ENCODE measurements at regions not wholly inside any gene's neighbourhood (a gene's known extent, or its start where the extent isn't known, plus 50 kb on each side); places are given as distances from the start of the nearest gene placed in this dataset.

- ChIA-PET RAD21 (ENCODE audit: unreplicated experiment) (interaction anchor here (2.8 kb wide), 1 partner anchor 60 kb away, joined by 23 read pairs; no protein-coding TSS in a partner anchor), POLR2A (no interaction called here), SMC1A (ENCODE audit: uncharacterized antibody, unreplicated experiment) (interaction anchor here (0.7 to 3.9 kb wide), 2 partner anchors 50 to 60 kb away, joined by 3 to 22 read pairs; no protein-coding TSS in a partner anchor), CTCF (interaction anchor here (1.1 to 5.0 kb wide), 7 partner anchors 9 to 62 kb away, joined by 3 to 34 read pairs (median 16); no protein-coding TSS in a partner anchor)
- Histone ChIP-seq H3K79me2 (ENCODE audit: control insufficient read depth, insufficient read depth, low read length) (no peaks in the 10 kb centered on the region), H3K9me3 (replicated peaks; ENCODE audit: control insufficient read depth, insufficient read depth, low read length) (no peaks in the 10 kb centered on the region), H3K4me3 (no peak overlapping the region), H2AFZ (ENCODE audit: control insufficient read depth, low read depth, low read length) (no peak overlapping the region), H3K9ac (ENCODE audit: control insufficient read depth, insufficient read depth, low read length) (no peak overlapping the region), H3K4me1 (ENCODE audit: control insufficient read depth, insufficient read depth, low read length) (no peaks in the 10 kb centered on the region), H3K36me3 (ENCODE audit: control insufficient read depth in 2 of 2, insufficient read depth in 2 of 2, low read length in 1 of 2) (no peaks in the 10 kb centered on the region), H3K27me3 (replicated peaks in 1 of 2; ENCODE audit: control insufficient read depth in 2 of 2, insufficient read depth in 2 of 2, low read length in 1 of 2) (peaks cover 3 to 5% of the 10 kb centered on the region in 2 experiments), H4K20me1 (ENCODE audit: control insufficient read depth, insufficient read depth) (no peaks in the 10 kb centered on the region; the same call in 1 of the 2 replicates), H3K4me2 (ENCODE audit: control insufficient read depth, insufficient read depth) (no peak overlapping the region), H3K27ac (ENCODE audit: control insufficient read depth, insufficient read depth) (no peak overlapping the region)
- WGBS (ENCODE audit: insufficient coverage, insufficient replicate concordance, low lambda C conversion rate, missing lambda C conversion rate) = 1% methylated on average over 7 of the region's 7 CpGs
- in situ Hi-C loops (cut with MboI) = no loop called here
- no peak for ATAC-seq
- BruUV-seq (replicated peaks) = no TSS peak
- no peak for TF ChIP-seq POLR2AphosphoS2 (IDR thresholded peaks at IDR 0.05; ENCODE audit: low read depth, low read length)
- TF ChIP-seq RAD51 (IDR thresholded peaks at IDR 0.05) = no peak
- TF ChIP-seq ELK1 (IDR thresholded peaks at IDR 0.05; ENCODE audit: low read depth, low read length) = no peak
- TF ChIP-seq MXI1 (IDR thresholded peaks at IDR 0.05; ENCODE audit: low read depth, low read length) = no peak
- TF ChIP-seq, protein P1, sequence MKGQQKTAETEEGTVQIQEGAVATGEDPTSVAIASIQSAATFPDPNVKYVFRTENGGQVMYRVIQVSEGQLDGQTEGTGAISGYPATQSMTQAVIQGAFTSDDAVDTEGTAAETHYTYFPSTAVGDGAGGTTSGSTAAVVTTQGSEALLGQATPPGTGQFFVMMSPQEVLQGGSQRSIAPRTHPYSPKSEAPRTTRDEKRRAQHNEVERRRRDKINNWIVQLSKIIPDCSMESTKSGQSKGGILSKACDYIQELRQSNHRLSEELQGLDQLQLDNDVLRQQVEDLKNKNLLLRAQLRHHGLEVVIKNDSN (IDR thresholded peaks at IDR 0.05; ENCODE audit: borderline replicate concordance, extremely low read length, insufficient read depth, low read depth, low read length) = no peak
- no peak for TF ChIP-seq PAX5 (IDR thresholded peaks at IDR 0.05; ENCODE audit: borderline replicate concordance, low read depth, low read length)
- no peak for TF ChIP-seq IRF3 (IDR thresholded peaks at IDR 0.05)
- TF ChIP-seq CTCF (IDR thresholded peaks at IDR 0.05 in 2 of 3, conservative IDR thresholded peaks at IDR 0.05 in 1 of 3; ENCODE audit: control insufficient read depth in 2 of 3, extremely low read depth in 1 of 3, insufficient read depth in 1 of 3, low read depth in 3 of 3, low read length in 3 of 3) = no peak
- DNase-seq (ENCODE audit: low read depth, low spot score) = no peak
- intact Hi-C loops (cut with micrococcal nuclease; ENCODE audit: unreplicated experiment) = no loop called here
- no peak for FAIRE-seq
These were observed 349.8 kb downstream of the TNS1 start for GRCh38 chr2:217652761-217653639.

Data from GM12878 (cell line).